PFSK-1 (cell line): ENCODE measurements at regions not wholly inside any gene's neighbourhood (a gene's known extent, or its start where the extent isn't known, plus 50 kb on each side); places are given as distances from the start of the nearest gene placed in this dataset.

ENCODE experiments used
- FOXP2 ChIP-seq: optimal IDR thresholded peaks from 2 replicates; pipeline ENCODE3; 2011; ENCODE audit warnings: borderline replicate concordance, control low read depth, inconsistent platforms; ENCODE audit not compliant: insufficient read depth; ENCODE audit errors: extremely low read length, extremely low read depth
- POLR2AphosphoS5 ChIP-seq: IDR thresholded peaks from 2 replicates; pipeline ENCODE4 v1.6.1; 2012; ENCODE audit warnings: low read depth, mild to moderate bottlenecking, control low read depth, low read length, moderate library complexity
- REST ChIP-seq, 2 experiments: IDR thresholded peaks; 2 replicates each; pipeline versions ENCODE4 v1.6.1 to v1.8.0; 2011 to 2012; ENCODE audit warnings: low read depth in 2 of 2, low read length in 2 of 2, control low read depth in 1 of 2, inconsistent platforms in 1 of 2, mild to moderate bottlenecking in 1 of 2, moderate library complexity in 1 of 2; ENCODE audit not compliant: insufficient read depth in 1 of 2
- SIN3A ChIP-seq: IDR thresholded peaks from 2 replicates; pipeline ENCODE4 v1.6.1; 2012; ENCODE audit warnings: mild to moderate bottlenecking, low read length, moderate library complexity, borderline replicate concordance; ENCODE audit not compliant: insufficient read depth
- TAF1 ChIP-seq: IDR thresholded peaks from 2 replicates; pipeline ENCODE4 v1.6.1; 2012; ENCODE audit warnings: low read length, control low read depth, borderline replicate concordance; ENCODE audit not compliant: insufficient read depth

GRCh38 chr13:110070511-110071120 lies 236.3 kb downstream of the COL4A1 start:
- TF ChIP-seq FOXP2: no peak
- TF ChIP-seq SIN3A: no peak
- TF ChIP-seq TAF1: no peak
- TF ChIP-seq REST (IDR thresholded peaks at IDR 0.05; ENCODE audit: insufficient read depth in 1 of 2, low read depth in 2 of 2, low read length in 2 of 2): no peak
- no peak for TF ChIP-seq POLR2AphosphoS5

GRCh38 chr13:110070046-110070445 lies 236.9 kb downstream of the COL4A1 start:
- TF ChIP-seq FOXP2: no peak
- no peak for TF ChIP-seq REST (IDR thresholded peaks at IDR 0.05; ENCODE audit: insufficient read depth in 1 of 2, low read depth in 2 of 2, low read length in 2 of 2)
- no peak for TF ChIP-seq TAF1
- no peak for TF ChIP-seq SIN3A
- no peak for TF ChIP-seq POLR2AphosphoS5

GRCh38 chr13:110068176-110068473 lies 238.8 kb downstream of the COL4A1 start:
- no peak for TF ChIP-seq TAF1
- no peak for TF ChIP-seq FOXP2
- TF ChIP-seq SIN3A: no peak
- TF ChIP-seq REST (IDR thresholded peaks at IDR 0.05; ENCODE audit: insufficient read depth in 1 of 2, low read depth in 2 of 2, low read length in 2 of 2): no peak
- no peak for TF ChIP-seq POLR2AphosphoS5

GRCh38 chr13:110067355-110068175 lies 239.4 kb downstream of the COL4A1 start:
- TF ChIP-seq REST (IDR thresholded peaks at IDR 0.05; ENCODE audit: insufficient read depth in 1 of 2, low read depth in 2 of 2, low read length in 2 of 2): no peak
- TF ChIP-seq TAF1: no peak
- TF ChIP-seq SIN3A: no peak
- no peak for TF ChIP-seq FOXP2
- no peak for TF ChIP-seq POLR2AphosphoS5

- TF ChIP-seq FOXP2 (no peak), SIN3A (no peak), REST (IDR thresholded peaks at IDR 0.05; ENCODE audit: insufficient read depth in 1 of 2, low read depth in 2 of 2, low read length in 2 of 2) (no peak), TAF1 (no peak), POLR2AphosphoS5 (no peak)
These were observed 241.2 kb downstream of the COL4A1 start for GRCh38 chr13:110065780-110066179.
